Smooth muscle cell (in vitro differentiated cells): ENCODE measurements at regions not wholly inside any gene's neighbourhood (a gene's known extent, or its start where the extent isn't known, plus 50 kb on each side); places are given as distances from the start of the nearest gene placed in this dataset.

Experiments used
- DNase-seq: peaks from one replicate; lab custom pipeline; 2025; ENCODE audit not compliant: unreplicated experiment; lab: John Stamatoyannopoulos, UW
- H2AFZ ChIP-seq: fragments of 200-600 bp; sonication (generic); 2 replicates; pipeline ENCODE4 v1.6.0; 2016; ENCODE audit warnings: antibody characterized with exemption, low read depth, mild to moderate bottlenecking
- H3F3A ChIP-seq: fragments of 200-600 bp; sonication (generic); 2 replicates; pipeline ENCODE4 v1.6.0; 2017; ENCODE audit warnings: antibody characterized with exemption, low read depth
- H3K27ac ChIP-seq: fragments of 200-600 bp; sonication (generic); 2 replicates; pipeline ENCODE4 v1.5.1; 2016; ENCODE audit warnings: low read depth, mild to moderate bottlenecking
- H3K27me3 ChIP-seq: fragments of 200-600 bp; sonication (generic); 2 replicates; pipeline ENCODE4 v1.6.1; 2016; ENCODE audit warnings: low read depth, mild to moderate bottlenecking
- H3K36me3 ChIP-seq: fragments of 200-600 bp; sonication (generic); 2 replicates; pipeline ENCODE4 v1.5.1; 2016; ENCODE audit warnings: low read depth
- H3K4me1 ChIP-seq: fragments of 200-600 bp; sonication (generic); 2 replicates; pipeline ENCODE4 v1.5.1; 2016; ENCODE audit warnings: low read depth
- H3K4me2 ChIP-seq: fragments of 200-600 bp; sonication (generic); 2 replicates; pipeline ENCODE4 v1.6.0; 2016; ENCODE audit warnings: mild to moderate bottlenecking
- H3K4me3 ChIP-seq: fragments of 200-600 bp; sonication (generic); 2 replicates; pipeline ENCODE4 v1.5.1; 2016; ENCODE audit warnings: mild to moderate bottlenecking
- H3K79me2 ChIP-seq: fragments of 200-600 bp; sonication (generic); 2 replicates; pipeline ENCODE4 v1.6.0; 2016; ENCODE audit warnings: low read depth, mild to moderate bottlenecking
- H3K9ac ChIP-seq: fragments of 200-600 bp; sonication (generic); 2 replicates; pipeline ENCODE4 v1.6.0; 2016; ENCODE audit warnings: low read depth
- H3K9me3 ChIP-seq: fragments of 200-600 bp; sonication (generic); replicated peaks from 2 replicates; pipeline ENCODE4 v1.5.1; 2016; ENCODE audit warnings: low read depth
- H4K20me1 ChIP-seq: fragments of 200-600 bp; sonication (generic); 2 replicates; pipeline ENCODE4 v1.6.0; 2016; ENCODE audit warnings: low read depth
- WGBS: methylation state at CpG from one replicate; pipeline ENCODE4 v1.1.7; 2016; ENCODE audit warnings: low lambda C conversion rate; 5-methylcytosine and 5-hydroxymethylcytosine counted together
- TF ChIP-seq, protein P1 (sequence below): fragments of 200-600 bp; sonication (generic); IDR thresholded peaks from 2 replicates; pipeline ENCODE4 v1.5.1; 2017; ENCODE audit warnings: borderline replicate concordance, mild to moderate bottlenecking, antibody characterized with exemption; ENCODE audit not compliant: insufficient read depth, poor library complexity, severe bottlenecking

DNA sequence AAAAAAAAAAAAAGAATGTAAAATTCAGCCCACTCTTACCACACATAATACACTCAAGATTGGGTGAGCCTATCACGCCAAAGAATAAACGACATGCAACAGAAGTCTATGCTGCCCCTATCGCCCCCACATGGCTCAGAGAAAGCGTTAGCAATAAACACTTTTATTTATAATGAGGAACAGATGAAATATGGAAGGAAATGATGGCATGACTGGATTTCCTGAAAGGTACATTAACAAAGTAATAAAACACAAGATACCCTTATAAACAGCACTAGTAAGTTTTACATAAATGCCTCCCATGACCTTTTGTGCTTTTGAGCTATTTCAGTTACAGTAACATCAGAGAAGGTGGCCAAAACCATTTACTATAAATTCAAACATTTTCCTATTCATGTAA lies 71.4 kb upstream of the SCAF8 start:
- TF ChIP-seq, protein P1, sequence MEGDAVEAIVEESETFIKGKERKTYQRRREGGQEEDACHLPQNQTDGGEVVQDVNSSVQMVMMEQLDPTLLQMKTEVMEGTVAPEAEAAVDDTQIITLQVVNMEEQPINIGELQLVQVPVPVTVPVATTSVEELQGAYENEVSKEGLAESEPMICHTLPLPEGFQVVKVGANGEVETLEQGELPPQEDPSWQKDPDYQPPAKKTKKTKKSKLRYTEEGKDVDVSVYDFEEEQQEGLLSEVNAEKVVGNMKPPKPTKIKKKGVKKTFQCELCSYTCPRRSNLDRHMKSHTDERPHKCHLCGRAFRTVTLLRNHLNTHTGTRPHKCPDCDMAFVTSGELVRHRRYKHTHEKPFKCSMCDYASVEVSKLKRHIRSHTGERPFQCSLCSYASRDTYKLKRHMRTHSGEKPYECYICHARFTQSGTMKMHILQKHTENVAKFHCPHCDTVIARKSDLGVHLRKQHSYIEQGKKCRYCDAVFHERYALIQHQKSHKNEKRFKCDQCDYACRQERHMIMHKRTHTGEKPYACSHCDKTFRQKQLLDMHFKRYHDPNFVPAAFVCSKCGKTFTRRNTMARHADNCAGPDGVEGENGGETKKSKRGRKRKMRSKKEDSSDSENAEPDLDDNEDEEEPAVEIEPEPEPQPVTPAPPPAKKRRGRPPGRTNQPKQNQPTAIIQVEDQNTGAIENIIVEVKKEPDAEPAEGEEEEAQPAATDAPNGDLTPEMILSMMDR = no peak
- H3K27me3 ChIP-seq = no peaks in the 10 kb centered on the region
- H3K4me1 ChIP-seq = no peaks in the 10 kb centered on the region
- no peak overlapping the region for H3K27ac ChIP-seq
- H3F3A ChIP-seq = no peaks in the 10 kb centered on the region
- H3K9ac ChIP-seq = no peak overlapping the region
- no peak overlapping the region for H3K4me2 ChIP-seq
- no peaks in the 10 kb centered on the region for H3K36me3 ChIP-seq
- 87% methylated on average over 4 of the region's 4 CpGs for WGBS
- H2AFZ ChIP-seq = no peak overlapping the region
- no peak overlapping the region for H3K4me3 ChIP-seq
- no peak for DNase-seq
- H3K9me3 ChIP-seq = no peaks in the 10 kb centered on the region
- no peaks in the 10 kb centered on the region for H4K20me1 ChIP-seq
- H3K79me2 ChIP-seq = no peaks in the 10 kb centered on the region

DNA sequence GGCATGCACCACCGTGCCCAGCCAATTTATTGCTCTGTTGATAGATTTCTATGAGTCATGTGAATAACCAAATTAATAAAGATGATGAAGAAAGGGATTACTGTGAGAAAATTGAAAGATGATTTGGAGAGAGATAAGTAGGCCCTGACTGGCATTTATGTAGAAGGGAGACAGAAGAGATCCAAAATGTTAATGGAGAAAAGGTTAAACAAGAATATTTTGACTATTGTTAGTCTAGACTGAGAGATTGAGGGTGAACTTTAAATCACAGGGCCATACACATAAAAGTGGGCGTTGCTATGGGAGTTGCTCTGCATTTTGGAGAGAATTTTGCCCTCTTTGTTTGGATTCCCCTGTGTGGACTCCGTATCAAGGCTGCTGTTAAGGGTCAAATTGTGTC lies 68.9 kb upstream of the SCAF8 start:
- TF ChIP-seq, protein P1 = no peak
- no peaks in the 10 kb centered on the region for H3K27me3 ChIP-seq
- no peak overlapping the region for H3K4me2 ChIP-seq
- no peak overlapping the region for H3K9ac ChIP-seq
- no peaks in the 10 kb centered on the region for H3K9me3 ChIP-seq
- no peaks in the 10 kb centered on the region for H3K4me1 ChIP-seq
- no peak for DNase-seq
- WGBS = 87% methylated on average over 3 of the region's 3 CpGs
- H3K27ac ChIP-seq = no peak overlapping the region
- no peaks in the 10 kb centered on the region for H4K20me1 ChIP-seq
- H3K79me2 ChIP-seq = no peaks in the 10 kb centered on the region
- no peak overlapping the region for H2AFZ ChIP-seq
- no peaks in the 10 kb centered on the region for H3F3A ChIP-seq
- H3K4me3 ChIP-seq = no peak overlapping the region
- no peaks in the 10 kb centered on the region for H3K36me3 ChIP-seq

DNA sequence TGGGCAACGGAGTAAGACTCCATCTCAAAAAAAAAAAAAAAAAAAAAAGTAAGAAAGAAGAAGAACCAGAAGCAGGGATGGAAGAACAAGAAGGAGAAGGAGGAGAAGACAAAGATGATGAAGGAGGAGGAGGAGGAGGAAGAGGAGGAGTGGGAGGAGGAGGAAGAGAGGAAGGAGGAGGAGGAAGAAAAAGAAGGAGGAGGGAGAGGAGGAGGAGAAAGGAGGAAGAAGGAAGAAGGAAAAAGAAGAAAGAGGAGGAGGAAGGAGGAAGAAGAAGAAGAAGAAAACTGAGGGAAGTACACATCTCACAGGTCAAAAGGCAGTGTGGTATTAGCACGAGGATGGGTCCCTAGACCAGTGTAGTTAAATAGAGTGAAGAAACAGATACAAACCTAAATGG lies 65.1 kb upstream of the SCAF8 start:
- Histone ChIP-seq H3K36me3 (no peaks in the 10 kb centered on the region), H4K20me1 (no peaks in the 10 kb centered on the region), H3K9ac (no peak overlapping the region), H2AFZ (no peak overlapping the region), H3K9me3 (no peaks in the 10 kb centered on the region), H3K27me3 (no peaks in the 10 kb centered on the region), H3K4me3 (no peak overlapping the region), H3K4me2 (no peak overlapping the region), H3K27ac (no peak overlapping the region), H3K4me1 (no peaks in the 10 kb centered on the region), H3K79me2 (no peaks in the 10 kb centered on the region), H3F3A (no peaks in the 10 kb centered on the region)
- 98% methylated on average over 2 of the region's 2 CpGs for WGBS
- TF ChIP-seq, protein P1 = no peak
- DNase-seq = no peak

DNA sequence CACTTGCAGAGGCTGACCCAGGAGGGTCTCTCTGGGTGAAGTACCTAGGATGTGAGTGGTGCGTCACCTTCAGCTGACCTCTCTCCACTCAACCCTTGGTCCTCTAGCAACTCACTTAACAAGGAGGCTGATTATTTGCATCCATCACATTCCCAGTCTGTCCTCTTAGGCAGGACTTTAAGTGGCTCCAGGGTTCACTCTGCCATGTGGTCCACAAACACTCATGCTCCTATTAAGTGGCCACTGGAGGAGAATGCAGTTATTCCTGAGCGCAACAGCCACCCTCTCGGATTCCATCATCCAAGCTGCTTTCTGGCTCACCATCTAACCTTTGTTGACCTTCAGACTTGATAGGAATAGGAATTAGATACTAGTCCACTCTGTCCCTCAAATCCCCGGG lies 61.1 kb upstream of the SCAF8 start:
- H3K9ac ChIP-seq = no peak overlapping the region
- H3K4me1 ChIP-seq = no peaks in the 10 kb centered on the region
- TF ChIP-seq, protein P1 = no peak
- no peaks in the 10 kb centered on the region for H4K20me1 ChIP-seq
- no peak overlapping the region for H3K27ac ChIP-seq
- no peak overlapping the region for H2AFZ ChIP-seq
- 99% methylated on average over 4 of the region's 4 CpGs for WGBS
- H3K9me3 ChIP-seq = no peaks in the 10 kb centered on the region
- H3K79me2 ChIP-seq = no peaks in the 10 kb centered on the region
- no peaks in the 10 kb centered on the region for H3K36me3 ChIP-seq
- no peaks in the 10 kb centered on the region for H3F3A ChIP-seq
- DNase-seq = no peak
- no peak overlapping the region for H3K4me3 ChIP-seq
- H3K27me3 ChIP-seq = no peaks in the 10 kb centered on the region
- H3K4me2 ChIP-seq = no peak overlapping the region
